Panc1 (cell line): ENCODE measurements at regions not wholly inside any gene's neighbourhood (a gene's known extent, or its start where the extent isn't known, plus 50 kb on each side); places are given as distances from the start of the nearest gene placed in this dataset.
A peak's percentile ranks its signal among the peaks of the same experiment; 100 is the strongest.

ENCODE experiments used
- ATAC-seq: fragments of 200-7000 bp; cut with Tn5 transposase; 2 replicates; pipeline ENCODE4 v1.9.1; 2020; ENCODE audit warnings: mild to moderate bottlenecking, moderate library complexity
- BruUV-seq: library from RNA; stranded (reverse); fragments of 400-500 nt; replicated peaks from 2 replicates; lab custom pipeline; 2021; lab: Mats Ljungman, UMichigan
- CTCF ChIA-PET: fragments of 300-600 bp; sonication (Branson Sonifier 250); formaldehyde crosslinking; loops from one replicate; lab custom pipeline; 2022; ENCODE audit warnings: antibody characterized with exemption; lab: Charles Lee
- POLR2A ChIA-PET: fragments of 300-600 bp; sonication (Branson Sonifier 250); formaldehyde crosslinking; loops from one replicate; lab custom pipeline; 2022; ENCODE audit warnings: antibody characterized with exemption; lab: Charles Lee
- DNase-seq: peaks from one replicate; pipeline ENCODE4 v3.0.0-alpha.2; 2010; ENCODE audit warnings: low read depth, low spot score
- H3K27ac ChIP-seq: 2 replicates; pipeline ENCODE4 v1.5.1; 2011; ENCODE audit warnings: mild to moderate bottlenecking, low read length, inconsistent platforms
- H3K27me3 ChIP-seq: fragments of 200-500 bp; sonication (Bioruptor generic); 2 replicates; pipeline ENCODE4 v1.6.0; 2014; ENCODE audit warnings: low read length, inconsistent platforms; ENCODE audit not compliant: control insufficient read depth, insufficient read depth
- H3K36me3 ChIP-seq: fragments of 200-500 bp; sonication (Bioruptor generic); 2 replicates; pipeline ENCODE4 v1.5.1; 2014; ENCODE audit warnings: inconsistent platforms, mild to moderate bottlenecking, low read length, moderate library complexity; ENCODE audit not compliant: control insufficient read depth, insufficient read depth
- H3K4me1 ChIP-seq: 2 replicates; pipeline ENCODE4 v1.5.1; 2011; ENCODE audit warnings: inconsistent platforms, mild to moderate bottlenecking, low read length, moderate library complexity; ENCODE audit not compliant: control insufficient read depth, insufficient read depth
- H3K4me3 ChIP-seq, 2 experiments: 2 replicates each; pipeline ENCODE4 v1.5.1; 2011 to 2012; ENCODE audit warnings: low read depth in 2 of 2, low read length in 2 of 2, mild to moderate bottlenecking in 2 of 2, inconsistent platforms in 1 of 2, moderate library complexity in 1 of 2
- H3K9me3 ChIP-seq: fragments of 200-500 bp; sonication (Bioruptor generic); 2 replicates; pipeline ENCODE4 v1.5.1; 2014; ENCODE audit warnings: low read depth, mild to moderate bottlenecking, inconsistent platforms, low read length, moderate library complexity; ENCODE audit not compliant: control insufficient read depth, insufficient read depth
- CTCF ChIP-seq: fragments of 450-650 bp; IDR thresholded peaks from 2 replicates; pipeline ENCODE4 v1.5.1; 2017; ENCODE audit warnings: mild to moderate bottlenecking
- POLR2AphosphoS5 ChIP-seq: IDR thresholded peaks from 2 replicates; pipeline ENCODE4 v1.6.1; 2012; ENCODE audit warnings: mild to moderate bottlenecking, low read depth, low read length, moderate library complexity
- REST ChIP-seq, 2 experiments: IDR thresholded peaks; 2 replicates each; pipeline ENCODE4 v1.6.1; 2011 to 2012; ENCODE audit warnings: low read depth in 2 of 2, control low read depth in 1 of 2, low read length in 1 of 2, mild to moderate bottlenecking in 1 of 2, moderate library complexity in 1 of 2; ENCODE audit not compliant: insufficient read depth in 1 of 2
- SIN3A ChIP-seq: IDR thresholded peaks from 2 replicates; pipeline ENCODE4 v1.6.1; 2012; ENCODE audit warnings: low read depth, mild to moderate bottlenecking, low read length, moderate library complexity, borderline replicate concordance; ENCODE audit not compliant: insufficient read depth
- TCF7L2 ChIP-seq: IDR thresholded peaks from 2 replicates; pipeline ENCODE4 v1.6.1; 2011; ENCODE audit warnings: mild to moderate bottlenecking, low read depth, low read length, inconsistent platforms
- in situ Hi-C: cut with HindIII; loops from 2 replicates; pipeline ENCODE4 v1.10.0; 2016; ENCODE audit warnings: low sequenced_read_pairs, low pct_unique_long_range_greater_than_20kb
- intact Hi-C: fragments of 100-400 bp; cut with micrococcal nuclease; formaldehyde crosslinking; loops from one replicate; pipeline ENCODE4 v1.10.0; 2022; ENCODE audit not compliant: unreplicated experiment

- CTCF ChIA-PET, result interaction anchor here (0.6 kb wide), 1 partner anchor 20 kb away, joined by 8 read pairs; no protein-coding TSS in a partner anchor
- POLR2A ChIA-PET, result no interaction called here
- Histone ChIP-seq H3K27ac (peak overlapping the region; percentile 19; the same call in 1 of the 2 replicates), H3K4me1 (0 out of 2 replicates have a peak, but pooled peaks cover 4% of the 10 kb centered on the region), H3K9me3 (no peaks in the 10 kb centered on the region; the same call in 1 of the 2 replicates), H3K4me3 (no peak overlapping the region), H3K27me3 (no peaks in the 10 kb centered on the region), H3K36me3 (no peaks in the 10 kb centered on the region)
- ATAC-seq (peak; percentile 36), DNase-seq (no peak)
- no peak for TF ChIP-seq CTCF
- no peak for TF ChIP-seq TCF7L2
- no peak for TF ChIP-seq REST (IDR thresholded peaks at IDR 0.05; ENCODE audit: insufficient read depth in 1 of 2, low read depth in 2 of 2, low read length in 1 of 2)
- no peak for TF ChIP-seq POLR2AphosphoS5
- TF ChIP-seq SIN3A, result no peak
- intact Hi-C loops, result no loop called here
- no TSS peak for BruUV-seq
- in situ Hi-C loops, result no loop called here
Observed at GRCh38 chr6:106872049-106872448, 102.5 kb downstream of the CD24 start.

GRCh38 chr6:106870824-106871717 lies 103.5 kb downstream of the CD24 start:
- H3K4me3 ChIP-seq, result no peak overlapping the region
- POLR2A ChIA-PET, result interaction anchor here (0.6 kb wide), 1 partner anchor 30 kb away, joined by 4 read pairs; no protein-coding TSS in a partner anchor
- H3K9me3 ChIP-seq, result no peaks in the 10 kb centered on the region; the same call in 1 of the 2 replicates
- ATAC-seq (peak; percentile 56), DNase-seq (no peak)
- intact Hi-C loops (no loop called here), in situ Hi-C loops (no loop called here)
- TF ChIP-seq SIN3A (no peak), TCF7L2 (no peak), REST (IDR thresholded peaks at IDR 0.05; ENCODE audit: insufficient read depth in 1 of 2, low read depth in 2 of 2, low read length in 1 of 2) (no peak), CTCF (no peak), POLR2AphosphoS5 (no peak)
- H3K36me3 ChIP-seq, result no peaks in the 10 kb centered on the region
- no TSS peak for BruUV-seq
- H3K4me1 ChIP-seq, result 0 out of 2 replicates have a peak, but pooled peaks cover 4% of the 10 kb centered on the region
- CTCF ChIA-PET, result interaction anchor here (0.6 kb wide), 1 partner anchor 13 kb away, joined by 4 read pairs; no protein-coding TSS in a partner anchor
- peak overlapping the region; percentile 36 for H3K27ac ChIP-seq
- H3K27me3 ChIP-seq, result no peaks in the 10 kb centered on the region
